Naive thymus-derived CD4-positive, alpha-beta T cell (primary cell): ENCODE measurements at regions not wholly inside any gene's neighbourhood (a gene's known extent, or its start where the extent isn't known, plus 50 kb on each side); places are given as distances from the start of the nearest gene placed in this dataset.

Experiments
- ATAC-seq: fragments of 150-1000 bp; cut with Tn5 transposase; 2 replicates; pipeline ENCODE4 v1.10.0; 2021; ENCODE audit warnings: mild to moderate bottlenecking, moderate library complexity
- CTCF ChIA-PET: fragments of 350-600 bp; sonication (Branson Sonifier 250); formaldehyde crosslinking; loops from one replicate; lab custom pipeline; 2021; ENCODE audit warnings: antibody characterized with exemption; lab: Charles Lee
- POLR2A ChIA-PET: fragments of 350-600 bp; sonication (Branson Sonifier 250); formaldehyde crosslinking; loops from one replicate; lab custom pipeline; 2021; ENCODE audit warnings: antibody characterized with exemption, inconsistent platforms; lab: Charles Lee
- DNase-seq, 9 donors: peaks; one replicate each; pipeline versions ENCODE4 v3.0.0 to v3.0.0-alpha.2; 2020 to 2022; ENCODE audit warnings: mixed read lengths in 1 of 9
- H3K27ac ChIP-seq: one replicate; pipeline ENCODE4 v1.7.0; 2013; ENCODE audit warnings: mild to moderate bottlenecking, low read depth, low read length, moderate library complexity
- H3K27me3 ChIP-seq, 2 donors: one replicate each; pipeline ENCODE4 v1.7.0; 2013; ENCODE audit warnings: low read length in 2 of 2, mild to moderate bottlenecking in 2 of 2, moderate library complexity in 2 of 2; ENCODE audit not compliant: control insufficient read depth in 2 of 2, insufficient read depth in 2 of 2
- H3K36me3 ChIP-seq, 3 experiments: 1 replicate in 2 of 3; 2 replicates in 1 of 3; pipeline ENCODE4 v1.7.0; 2013; ENCODE audit warnings: low read length in 3 of 3, mild to moderate bottlenecking in 3 of 3, moderate library complexity in 1 of 3; ENCODE audit not compliant: insufficient read depth in 3 of 3, control insufficient read depth in 2 of 3
- H3K4me1 ChIP-seq, 2 donors: one replicate each; pipeline ENCODE4 v1.7.0; 2013; ENCODE audit warnings: low read length in 2 of 2, mild to moderate bottlenecking in 2 of 2, moderate library complexity in 1 of 2; ENCODE audit not compliant: control insufficient read depth in 2 of 2, insufficient read depth in 2 of 2
- H3K4me3 ChIP-seq: 2 replicates; pipeline ENCODE4 v1.7.0; 2013; ENCODE audit warnings: mild to moderate bottlenecking, low read length
- H3K9me3 ChIP-seq, 3 experiments: 1 replicate in 2 of 3; 2 replicates in 1 of 3; pipeline ENCODE4 v1.7.0; 2013; ENCODE audit warnings: low read length in 3 of 3; ENCODE audit not compliant: control insufficient read depth in 2 of 3
- H3K27ac Mint-ChIP-seq, 9 donors: one replicate each; pipeline ENCODE4 v1.8.0; 2020 to 2022; ENCODE audit warnings: mixed read lengths in 9 of 9, mild to moderate bottlenecking in 8 of 9, moderate library complexity in 5 of 9, inconsistent platforms in 2 of 9
- H3K27me3 Mint-ChIP-seq, 5 donors: one replicate each; pipeline ENCODE4 v1.8.0; 2021 to 2022; ENCODE audit warnings: mixed read lengths in 5 of 5, mild to moderate bottlenecking in 1 of 5
- H3K36me3 Mint-ChIP-seq, 5 donors: one replicate each; pipeline ENCODE4 v1.8.0; 2020 to 2022; ENCODE audit warnings: mixed read lengths in 5 of 5, mild to moderate bottlenecking in 3 of 5, inconsistent platforms in 1 of 5
- H3K4me1 Mint-ChIP-seq, 7 donors: one replicate each; pipeline ENCODE4 v1.8.0; 2020 to 2022; ENCODE audit warnings: mixed read lengths in 7 of 7, mild to moderate bottlenecking in 3 of 7, inconsistent platforms in 1 of 7
- H3K4me3 Mint-ChIP-seq, 10 donors: one replicate each; pipeline ENCODE4 v1.8.0; 2020 to 2022; ENCODE audit warnings: mild to moderate bottlenecking in 10 of 10, mixed read lengths in 10 of 10, moderate library complexity in 6 of 10, inconsistent platforms in 2 of 10
- H3K9me3 Mint-ChIP-seq, 11 donors: one replicate each; pipeline ENCODE4 v1.8.0; 2020 to 2022; ENCODE audit warnings: mixed read lengths in 11 of 11, mild to moderate bottlenecking in 4 of 11, inconsistent platforms in 1 of 11, moderate library complexity in 1 of 11
- intact Hi-C, 2 donors: fragments of 100-400 bp; cut with micrococcal nuclease; formaldehyde crosslinking; loops; one replicate each; pipeline ENCODE4 v1.15.1; 2023

GRCh38 chr1:172967936-172968335, 82.8 kb downstream of the TNFSF18 start:
- Mint-ChIP-seq H3K27ac (no peak overlapping the region), H3K27me3 (peaks cover 0 to 35% (median 0%) of the 10 kb centered on the region in 5 donors), H3K4me1 (peaks cover 0 to 10% (median 0%) of the 10 kb centered on the region in 7 donors), H3K4me3 (no peak overlapping the region), H3K36me3 (no peaks in the 10 kb centered on the region), H3K9me3 (peaks cover 0 to 4% (median 0%) of the 10 kb centered on the region in 11 donors)
- Histone ChIP-seq H3K27ac (no peak overlapping the region), H3K36me3 (no peaks in the 10 kb centered on the region), H3K27me3 (no peaks in the 10 kb centered on the region), H3K4me1 (no peaks in the 10 kb centered on the region), H3K4me3 (no peak overlapping the region), H3K9me3 (no peaks in the 10 kb centered on the region)
- DNase-seq (no peak), ATAC-seq (no peak)
- CTCF ChIA-PET: no interaction called here
- POLR2A ChIA-PET: no interaction called here
- intact Hi-C loops: no loop called here

- Histone ChIP-seq H3K36me3 (no peaks in the 10 kb centered on the region), H3K4me1 (no peaks in the 10 kb centered on the region), H3K27ac (no peak overlapping the region), H3K9me3 (no peaks in the 10 kb centered on the region), H3K27me3 (no peaks in the 10 kb centered on the region), H3K4me3 (no peak overlapping the region)
- ATAC-seq (no peak), DNase-seq (no peak)
- Mint-ChIP-seq H3K4me3 (no peak overlapping the region), H3K4me1 (peaks cover 0 to 10% (median 0%) of the 10 kb centered on the region in 7 donors), H3K9me3 (peaks cover 0 to 1% (median 0%) of the 10 kb centered on the region in 11 donors), H3K36me3 (no peaks in the 10 kb centered on the region), H3K27me3 (peaks cover 0 to 25% (median 0%) of the 10 kb centered on the region in 5 donors), H3K27ac (no peak overlapping the region)
- ChIA-PET CTCF (no interaction called here), POLR2A (no interaction called here)
- intact Hi-C loops: no loop called here
These were observed 81.1 kb downstream of the TNFSF18 start for GRCh38 chr1:172969611-172970010.

- Histone ChIP-seq H3K36me3 (no peaks in the 10 kb centered on the region), H3K4me1 (no peaks in the 10 kb centered on the region), H3K27ac (no peak overlapping the region), H3K27me3 (no peaks in the 10 kb centered on the region), H3K9me3 (no peaks in the 10 kb centered on the region), H3K4me3 (no peak overlapping the region)
- POLR2A ChIA-PET: no interaction called here
- H3K4me3 Mint-ChIP-seq: no peak overlapping the region
- H3K27ac Mint-ChIP-seq: no peak overlapping the region
- peaks cover 0 to 21% (median 0%) of the 10 kb centered on the region in 5 donors for H3K27me3 Mint-ChIP-seq
- H3K9me3 Mint-ChIP-seq: peaks cover 0 to 1% (median 0%) of the 10 kb centered on the region in 11 donors
- CTCF ChIA-PET: no interaction called here
- no peak for ATAC-seq
- DNase-seq: no peak
- H3K36me3 Mint-ChIP-seq: no peaks in the 10 kb centered on the region
- H3K4me1 Mint-ChIP-seq: peaks cover 0 to 10% (median 0%) of the 10 kb centered on the region in 7 donors
- intact Hi-C loops: no loop called here
These were observed 80.6 kb downstream of the TNFSF18 start for GRCh38 chr1:172970186-172970585.

GRCh38 chr1:172971241-172971640, 79.5 kb downstream of the TNFSF18 start:
- no peak overlapping the region for H3K4me3 ChIP-seq
- Mint-ChIP-seq H3K27me3 (peaks cover 0 to 20% (median 0%) of the 10 kb centered on the region in 5 donors), H3K9me3 (peaks cover 0 to 1% (median 0%) of the 10 kb centered on the region in 11 donors), H3K27ac (no peak overlapping the region), H3K4me3 (no peak overlapping the region), H3K36me3 (no peaks in the 10 kb centered on the region), H3K4me1 (peaks cover 0 to 10% (median 0%) of the 10 kb centered on the region in 7 donors)
- intact Hi-C loops: no loop called here
- no peaks in the 10 kb centered on the region for H3K36me3 ChIP-seq
- H3K27ac ChIP-seq: no peak overlapping the region
- DNase-seq: no peak
- no peaks in the 10 kb centered on the region for H3K4me1 ChIP-seq
- ChIA-PET CTCF (no interaction called here), POLR2A (no interaction called here)
- H3K9me3 ChIP-seq: no peaks in the 10 kb centered on the region
- H3K27me3 ChIP-seq: no peaks in the 10 kb centered on the region
- no peak for ATAC-seq

- intact Hi-C loops: no loop called here
- peaks cover 0 to 1% (median 0%) of the 10 kb centered on the region in 11 donors for H3K9me3 Mint-ChIP-seq
- H3K27me3 Mint-ChIP-seq: peaks cover 0 to 20% (median 0%) of the 10 kb centered on the region in 5 donors
- no peak overlapping the region for H3K27ac ChIP-seq
- no peaks in the 10 kb centered on the region for H3K36me3 ChIP-seq
- H3K27me3 ChIP-seq: no peaks in the 10 kb centered on the region
- H3K4me1 Mint-ChIP-seq: peaks cover 0 to 3% (median 0%) of the 10 kb centered on the region in 7 donors
- no peak for ATAC-seq
- POLR2A ChIA-PET: no interaction called here
- H3K4me3 Mint-ChIP-seq: no peak overlapping the region
- H3K9me3 ChIP-seq: no peaks in the 10 kb centered on the region
- H3K4me1 ChIP-seq: no peaks in the 10 kb centered on the region
- no peak overlapping the region for H3K27ac Mint-ChIP-seq
- no peaks in the 10 kb centered on the region for H3K36me3 Mint-ChIP-seq
- no peak overlapping the region for H3K4me3 ChIP-seq
- CTCF ChIA-PET: no interaction called here
- DNase-seq: no peak
These were observed 78.5 kb downstream of the TNFSF18 start for GRCh38 chr1:172972258-172972657.

- Mint-ChIP-seq H3K27ac (no peak overlapping the region), H3K36me3 (no peaks in the 10 kb centered on the region), H3K4me1 (peaks cover 0 to 2% (median 0%) of the 10 kb centered on the region in 7 donors), H3K9me3 (no peaks in the 10 kb centered on the region), H3K27me3 (peaks cover 0 to 20% (median 0%) of the 10 kb centered on the region in 5 donors), H3K4me3 (no peak overlapping the region)
- ATAC-seq (no peak), DNase-seq (no peak)
- ChIA-PET CTCF (no interaction called here), POLR2A (no interaction called here)
- H3K36me3 ChIP-seq: no peaks in the 10 kb centered on the region
- no peaks in the 10 kb centered on the region for H3K4me1 ChIP-seq
- intact Hi-C loops: no loop called here
- no peak overlapping the region for H3K4me3 ChIP-seq
- no peaks in the 10 kb centered on the region for H3K27me3 ChIP-seq
- no peaks in the 10 kb centered on the region for H3K9me3 ChIP-seq
- no peak overlapping the region for H3K27ac ChIP-seq
These were observed 77.3 kb downstream of the TNFSF18 start for GRCh38 chr1:172973424-172973823.

- ChIA-PET CTCF (no interaction called here), POLR2A (no interaction called here)
- Histone ChIP-seq H3K4me1 (no peaks in the 10 kb centered on the region), H3K36me3 (no peaks in the 10 kb centered on the region), H3K27me3 (no peaks in the 10 kb centered on the region), H3K27ac (no peak overlapping the region), H3K9me3 (no peaks in the 10 kb centered on the region), H3K4me3 (no peak overlapping the region)
- peaks cover 0 to 4% (median 0%) of the 10 kb centered on the region in 7 donors for H3K4me1 Mint-ChIP-seq
- H3K4me3 Mint-ChIP-seq: no peak overlapping the region
- peaks cover 0 to 9% (median 0%) of the 10 kb centered on the region in 5 donors for H3K27me3 Mint-ChIP-seq
- no peaks in the 10 kb centered on the region for H3K36me3 Mint-ChIP-seq
- ATAC-seq (no peak), DNase-seq (no peak)
- H3K9me3 Mint-ChIP-seq: no peaks in the 10 kb centered on the region
- no peak overlapping the region for H3K27ac Mint-ChIP-seq
- intact Hi-C loops: no loop called here
These were observed 74.3 kb downstream of the TNFSF18 start for GRCh38 chr1:172976222-172977041.
